Activated B cell treated with CpG ODN at 0.5 μM for 24 hours (primary cell): ENCODE measurements at regions not wholly inside any gene's neighbourhood (a gene's known extent, or its start where the extent isn't known, plus 50 kb on each side); places are given as distances from the start of the nearest gene placed in this dataset.

Experiments
- ATAC-seq: fragments of 200-7000 bp; cut with Tn5 transposase; one replicate; pipeline ENCODE4 v1.10.0; 2021; ENCODE audit warnings: low read depth, mild to moderate bottlenecking, moderate library complexity
- CTCF ChIA-PET: fragments of 350-600 bp; sonication (Branson Sonifier 250); formaldehyde crosslinking; loops from one replicate; lab custom pipeline; 2021; ENCODE audit warnings: antibody characterized with exemption; lab: Charles Lee
- POLR2A ChIA-PET: fragments of 350-600 bp; sonication (Branson Sonifier 250); formaldehyde crosslinking; loops from one replicate; lab custom pipeline; 2021; ENCODE audit warnings: antibody characterized with exemption; lab: Charles Lee
- DNase-seq: peaks from one replicate; pipeline ENCODE4 v3.0.0; 2022
- H3K27ac Mint-ChIP-seq: one replicate; pipeline ENCODE4 v1.8.0; 2020; ENCODE audit warnings: mixed read lengths
- H3K27me3 Mint-ChIP-seq: one replicate; pipeline ENCODE4 v1.8.0; 2021; ENCODE audit warnings: mixed read lengths
- H3K36me3 Mint-ChIP-seq: one replicate; pipeline ENCODE4 v1.8.0; 2021; ENCODE audit warnings: low read depth, mixed read lengths
- H3K4me1 Mint-ChIP-seq: one replicate; pipeline ENCODE4 v1.8.0; 2021; ENCODE audit warnings: mixed read lengths
- H3K4me3 Mint-ChIP-seq: one replicate; pipeline ENCODE4 v1.8.0; 2020; ENCODE audit warnings: mild to moderate bottlenecking, mixed read lengths
- H3K9me3 Mint-ChIP-seq: one replicate; pipeline ENCODE4 v1.8.0; 2020; ENCODE audit warnings: mixed read lengths
- intact Hi-C: fragments of 100-400 bp; cut with micrococcal nuclease; formaldehyde crosslinking; loops from one replicate; pipeline ENCODE4 v1.15.1; 2024
- TF ChIP-seq, protein P1 (sequence below): fragments of 200-600 bp; IDR thresholded peaks from one replicate; pipeline ENCODE4 v1.8.0; 2022; ENCODE audit warnings: antibody characterized with exemption, mild to moderate bottlenecking

DNA sequence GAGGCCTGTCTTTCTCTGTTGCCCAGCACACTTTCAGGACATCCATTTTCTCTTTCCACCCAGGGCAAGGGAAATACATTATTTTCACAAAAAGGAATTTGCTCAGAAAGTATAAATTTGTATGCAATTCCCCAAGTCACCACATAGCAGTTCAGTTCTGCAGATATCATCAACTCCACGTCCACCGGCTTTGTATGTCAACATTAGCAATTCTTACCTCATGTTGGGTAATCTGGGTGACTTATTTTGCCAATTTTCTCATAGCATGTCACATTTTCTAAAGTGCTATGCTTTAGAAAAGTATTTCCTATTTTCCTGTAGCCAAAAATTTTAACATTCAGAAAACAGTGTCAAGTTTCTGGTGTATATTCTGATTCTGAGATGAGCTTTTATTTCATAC is 501.8 kb downstream of the EFNB2 start:
- TF ChIP-seq, protein P1, sequence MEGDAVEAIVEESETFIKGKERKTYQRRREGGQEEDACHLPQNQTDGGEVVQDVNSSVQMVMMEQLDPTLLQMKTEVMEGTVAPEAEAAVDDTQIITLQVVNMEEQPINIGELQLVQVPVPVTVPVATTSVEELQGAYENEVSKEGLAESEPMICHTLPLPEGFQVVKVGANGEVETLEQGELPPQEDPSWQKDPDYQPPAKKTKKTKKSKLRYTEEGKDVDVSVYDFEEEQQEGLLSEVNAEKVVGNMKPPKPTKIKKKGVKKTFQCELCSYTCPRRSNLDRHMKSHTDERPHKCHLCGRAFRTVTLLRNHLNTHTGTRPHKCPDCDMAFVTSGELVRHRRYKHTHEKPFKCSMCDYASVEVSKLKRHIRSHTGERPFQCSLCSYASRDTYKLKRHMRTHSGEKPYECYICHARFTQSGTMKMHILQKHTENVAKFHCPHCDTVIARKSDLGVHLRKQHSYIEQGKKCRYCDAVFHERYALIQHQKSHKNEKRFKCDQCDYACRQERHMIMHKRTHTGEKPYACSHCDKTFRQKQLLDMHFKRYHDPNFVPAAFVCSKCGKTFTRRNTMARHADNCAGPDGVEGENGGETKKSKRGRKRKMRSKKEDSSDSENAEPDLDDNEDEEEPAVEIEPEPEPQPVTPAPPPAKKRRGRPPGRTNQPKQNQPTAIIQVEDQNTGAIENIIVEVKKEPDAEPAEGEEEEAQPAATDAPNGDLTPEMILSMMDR, result no peak
- H3K27me3 Mint-ChIP-seq, result no peaks in the 10 kb centered on the region
- H3K4me3 Mint-ChIP-seq, result no peak overlapping the region
- intact Hi-C loops, result no loop called here
- H3K9me3 Mint-ChIP-seq, result peaks cover 3% of the 10 kb centered on the region
- POLR2A ChIA-PET, result no interaction called here
- no peaks in the 10 kb centered on the region for H3K4me1 Mint-ChIP-seq
- H3K27ac Mint-ChIP-seq, result no peak overlapping the region
- no peak for DNase-seq
- no peaks in the 10 kb centered on the region for H3K36me3 Mint-ChIP-seq
- no peak for ATAC-seq
- CTCF ChIA-PET, result no interaction called here

GRCh38 chr13:106032441-106032840 is 503.0 kb downstream of the EFNB2 start:
- ATAC-seq, result no peak
- POLR2A ChIA-PET, result no interaction called here
- no peaks in the 10 kb centered on the region for H3K27me3 Mint-ChIP-seq
- H3K4me3 Mint-ChIP-seq, result no peak overlapping the region
- no peaks in the 10 kb centered on the region for H3K4me1 Mint-ChIP-seq
- no peak overlapping the region for H3K27ac Mint-ChIP-seq
- no peak for DNase-seq
- H3K9me3 Mint-ChIP-seq, result peaks cover 3% of the 10 kb centered on the region
- no peaks in the 10 kb centered on the region for H3K36me3 Mint-ChIP-seq
- intact Hi-C loops, result no loop called here
- CTCF ChIA-PET, result no interaction called here
- TF ChIP-seq, protein P1, result no peak

- intact Hi-C loops, result no loop called here
- Mint-ChIP-seq H3K9me3 (peaks cover 3% of the 10 kb centered on the region), H3K4me3 (no peak overlapping the region), H3K27me3 (no peaks in the 10 kb centered on the region), H3K27ac (no peak overlapping the region), H3K4me1 (no peaks in the 10 kb centered on the region), H3K36me3 (no peaks in the 10 kb centered on the region)
- TF ChIP-seq, protein P1, result no peak
- CTCF ChIA-PET, result no interaction called here
- DNase-seq (no peak), ATAC-seq (no peak)
- POLR2A ChIA-PET, result no interaction called here
Observed at GRCh38 chr13:106029676-106030290, 505.7 kb downstream of the EFNB2 start.

DNA sequence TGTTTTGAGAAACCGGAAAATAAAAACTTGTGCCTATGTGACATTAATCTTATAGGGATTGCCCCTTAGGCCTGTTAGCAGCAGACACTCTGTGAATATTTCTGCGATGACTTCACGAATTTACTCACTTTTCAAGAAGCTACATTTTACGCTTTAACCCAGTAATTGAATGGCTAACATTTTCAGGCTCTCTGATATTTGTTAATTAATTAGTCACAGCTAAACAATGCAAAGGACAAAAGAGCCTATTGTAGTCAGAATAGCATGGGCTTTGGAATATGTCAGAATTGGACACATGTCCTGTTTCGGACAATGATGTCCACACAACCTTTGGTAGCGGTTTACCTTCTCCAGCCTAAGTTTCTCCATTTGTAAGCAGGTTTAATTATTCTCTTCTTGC is 506.6 kb downstream of the EFNB2 start:
- no peak overlapping the region for H3K27ac Mint-ChIP-seq
- POLR2A ChIA-PET, result no interaction called here
- ATAC-seq, result no peak
- peaks cover 3% of the 10 kb centered on the region for H3K9me3 Mint-ChIP-seq
- CTCF ChIA-PET, result no interaction called here
- TF ChIP-seq, protein P1, result no peak
- no peaks in the 10 kb centered on the region for H3K36me3 Mint-ChIP-seq
- H3K27me3 Mint-ChIP-seq, result no peaks in the 10 kb centered on the region
- no peaks in the 10 kb centered on the region for H3K4me1 Mint-ChIP-seq
- intact Hi-C loops, result no loop called here
- H3K4me3 Mint-ChIP-seq, result no peak overlapping the region
- DNase-seq, result no peak

DNA sequence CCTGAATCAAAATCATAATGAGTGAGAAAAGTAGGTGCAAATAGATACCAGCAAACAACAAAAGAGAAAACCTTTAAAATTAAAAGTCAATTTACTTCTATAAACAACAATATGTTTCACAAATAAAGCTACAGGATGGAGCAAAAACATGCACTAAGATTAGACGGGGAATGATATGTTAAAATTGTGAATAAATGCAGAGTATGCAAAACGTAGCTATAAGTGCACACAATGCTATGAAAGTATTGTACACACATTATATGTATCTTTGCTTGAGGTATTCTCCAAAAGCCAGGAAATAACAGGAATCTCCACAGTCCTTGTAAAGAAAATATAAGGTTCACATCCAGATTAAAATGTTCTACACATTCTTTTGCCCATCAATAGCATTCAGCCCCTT is 523.9 kb downstream of the EFNB2 start:
- no peaks in the 10 kb centered on the region for H3K4me1 Mint-ChIP-seq
- POLR2A ChIA-PET, result no interaction called here
- no peak for ATAC-seq

More for the DNA sequence above, 523.9 kb downstream of the EFNB2 start:
- TF ChIP-seq, protein P1, result no peak
- no peak overlapping the region for H3K4me3 Mint-ChIP-seq
- peaks cover 2% of the 10 kb centered on the region for H3K9me3 Mint-ChIP-seq
- intact Hi-C loops, result no loop called here
- CTCF ChIA-PET, result no interaction called here
- H3K27ac Mint-ChIP-seq, result no peak overlapping the region
- H3K36me3 Mint-ChIP-seq, result no peaks in the 10 kb centered on the region
- H3K27me3 Mint-ChIP-seq, result no peaks in the 10 kb centered on the region
- no peak for DNase-seq
